Stimulated activated CD8-positive, alpha-beta memory T cell treated with anti-CD3 and anti-CD28 coated beads, Interleukin-7, amount 100 ng/mL, for 1 hour (primary cell): ENCODE measurements at regions not wholly inside any gene's neighbourhood (a gene's known extent, or its start where the extent isn't known, plus 50 kb on each side); places are given as distances from the start of the nearest gene placed in this dataset.
"Not testable (repeated sequence)": the region's sequence is repeated elsewhere in the genome, so short reads cannot be mapped to it uniquely, and the experiment has no call there.

Experiments used
- DNase-seq, 2 donors: peaks; one replicate each; pipeline ENCODE4 v3.0.0-alpha.2; 2020; ENCODE audit warnings: low read depth in 2 of 2

DNA sequence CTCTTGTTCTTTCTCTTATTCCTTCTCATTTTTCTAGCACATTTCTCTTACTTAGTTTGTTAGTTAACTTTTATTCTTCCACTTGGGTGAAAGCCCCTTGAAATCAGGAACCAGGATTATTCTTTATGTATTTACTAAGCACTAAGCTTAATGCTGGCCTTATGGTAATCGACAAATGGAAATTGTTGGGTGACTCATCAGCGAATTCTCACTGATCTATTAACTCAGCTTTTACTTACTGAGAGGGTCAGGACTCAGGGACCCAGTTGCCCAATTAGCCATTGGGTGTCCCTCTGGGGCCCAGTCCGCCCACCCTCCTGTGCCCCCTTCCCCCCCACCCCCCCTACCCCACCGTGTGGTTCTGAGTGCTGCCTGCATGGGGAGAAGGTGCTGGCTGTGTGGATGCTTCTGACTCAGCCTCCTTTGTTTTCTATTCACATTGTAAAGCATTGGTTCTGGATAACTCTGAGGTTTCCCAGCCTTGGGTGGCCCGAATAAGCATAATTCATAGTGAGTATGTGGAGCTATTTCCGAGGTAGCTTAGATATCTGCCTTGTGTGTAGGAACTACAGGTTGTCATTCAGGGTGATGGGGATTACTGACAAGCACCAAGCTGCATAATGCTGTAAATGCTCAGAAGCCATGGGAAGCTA lies 240.9 kb downstream of the FGF9 start:
- no peak for DNase-seq

DNA sequence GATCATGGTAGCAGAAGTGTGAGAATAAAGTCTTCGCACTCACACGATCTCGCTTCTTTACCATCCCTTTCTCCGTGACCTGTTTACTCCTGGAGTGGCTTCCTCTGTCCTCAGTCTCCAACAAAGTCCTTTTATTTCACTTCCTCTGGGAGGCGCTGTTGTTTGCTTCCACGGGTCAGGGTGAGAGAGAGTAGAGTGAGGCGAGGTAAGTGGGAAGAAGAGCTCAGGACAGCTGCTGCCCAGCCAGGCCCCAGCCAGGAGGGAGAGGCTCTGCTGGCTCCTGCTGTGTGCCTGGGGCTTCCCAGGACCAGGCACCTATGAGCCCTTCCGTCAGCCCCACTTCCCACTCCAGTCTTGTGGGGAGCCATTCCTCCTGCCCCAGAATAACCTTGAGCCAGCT lies 242.1 kb downstream of the FGF9 start:
- DNase-seq: no peak

GRCh38 chr13:21917086-21918015 lies 246.5 kb downstream of the FGF9 start:
- DNase-seq: no peak

DNA sequence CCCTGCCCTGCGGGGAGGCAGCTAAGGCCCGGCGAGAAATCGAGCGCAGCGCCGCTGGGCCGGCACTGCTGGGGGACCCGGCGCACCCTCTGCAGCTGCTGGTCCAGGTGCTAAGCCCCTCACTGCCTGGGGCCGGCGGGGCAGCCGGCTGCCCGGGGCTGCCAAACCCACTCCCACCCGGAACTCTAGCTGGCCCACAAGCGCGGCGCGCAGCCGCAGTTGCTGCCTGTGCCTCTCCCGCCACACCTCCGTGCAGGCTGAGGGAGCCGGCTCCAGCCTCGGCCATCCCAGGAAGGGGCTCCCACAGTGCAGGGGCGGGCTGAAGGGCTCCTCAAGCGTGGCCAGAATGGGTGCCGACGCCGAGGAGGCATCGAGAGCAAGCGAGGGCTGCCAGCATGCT lies 249.9 kb downstream of the FGF9 start:
- DNase-seq: not testable (repeated sequence)

DNA sequence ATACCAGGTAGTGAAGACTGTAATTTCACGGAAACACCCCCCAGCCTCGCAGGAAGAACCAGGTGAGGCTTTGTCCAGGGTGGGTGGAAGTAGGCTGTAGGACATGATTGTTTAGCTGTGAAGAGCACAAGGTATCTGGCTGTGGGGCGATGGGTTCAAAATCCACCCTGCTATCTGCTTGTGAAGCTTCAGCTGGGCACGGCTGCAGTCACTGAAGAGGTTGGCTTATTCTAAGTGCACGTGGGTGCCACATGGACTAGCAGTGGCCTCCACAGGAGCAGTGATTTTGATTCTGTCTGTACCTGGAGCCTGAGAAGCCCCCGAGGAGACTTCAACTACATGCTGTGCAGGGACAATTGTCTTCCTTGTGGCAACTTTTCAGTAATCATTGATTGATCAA lies 254.1 kb downstream of the FGF9 start:
- no peak for DNase-seq

- DNase-seq: no peak
Measured at GRCh38 chr13:21925720-21926119, 254.8 kb downstream of the FGF9 start.

GRCh38 chr13:21929400-21929799 lies 258.5 kb downstream of the FGF9 start:
- no peak for DNase-seq

DNA sequence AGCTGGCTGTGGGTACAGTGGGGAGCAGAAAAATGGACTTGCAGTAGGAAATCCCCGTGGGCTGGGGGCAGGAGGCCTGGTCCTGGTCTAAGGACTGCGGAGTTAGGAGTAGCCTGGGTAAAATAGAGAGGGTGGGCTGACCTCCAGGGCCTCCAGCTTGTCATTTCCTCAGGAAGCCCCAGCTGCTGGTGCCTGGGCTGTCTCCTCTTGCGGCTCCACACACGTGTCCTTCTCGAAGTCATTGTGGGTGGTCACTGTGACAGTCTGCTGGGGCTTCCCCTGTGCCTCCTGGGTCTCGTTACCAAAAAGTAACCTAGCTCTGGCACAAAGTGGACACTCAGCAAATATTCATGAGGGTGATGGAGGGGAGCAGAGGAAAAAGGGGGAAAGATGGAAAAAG lies 259.7 kb downstream of the FGF9 start:
- DNase-seq: no peak

DNA sequence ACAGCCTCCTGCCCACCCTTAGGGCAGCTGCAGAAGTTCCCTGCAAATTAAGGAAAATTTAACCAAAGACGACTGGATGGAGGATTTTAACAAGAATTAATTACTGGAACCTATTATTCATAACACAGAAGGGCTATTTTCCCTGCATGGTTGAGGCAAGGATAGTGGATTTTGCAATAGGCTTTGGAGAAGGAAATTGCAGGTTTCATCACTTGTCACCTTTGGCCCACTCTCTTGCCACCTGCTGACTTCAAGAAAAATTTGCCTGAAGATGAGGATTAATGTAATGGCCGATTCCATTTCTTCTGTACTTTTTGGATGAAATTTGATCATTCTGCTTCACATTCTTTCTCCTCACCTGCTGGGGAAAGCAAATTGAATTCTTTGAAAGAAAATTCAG lies 261.7 kb downstream of the FGF9 start:
- DNase-seq: no peak

DNA sequence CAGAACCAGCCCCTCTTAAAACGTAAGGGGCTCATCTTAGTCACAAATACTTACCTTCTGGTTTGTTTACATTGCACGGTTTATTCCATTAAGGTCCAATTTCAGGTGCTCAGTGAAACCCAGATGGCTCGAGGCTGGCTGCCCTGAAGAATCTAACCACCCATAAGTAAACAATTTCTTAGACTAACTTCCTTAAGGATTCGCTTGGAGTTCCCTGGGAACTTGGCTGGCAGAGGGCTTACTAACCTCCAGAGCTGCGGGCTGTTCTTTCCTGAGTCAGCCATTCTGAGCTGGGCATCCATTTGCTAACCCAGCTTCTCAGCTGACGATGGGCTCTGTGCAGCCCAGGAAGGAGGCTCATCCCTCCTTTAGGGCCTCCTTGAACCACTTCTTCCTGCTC lies 262.1 kb downstream of the FGF9 start:
- DNase-seq: no peak

- no peak for DNase-seq
Measured at GRCh38 chr13:21934284-21934683, 263.4 kb downstream of the FGF9 start.

DNA sequence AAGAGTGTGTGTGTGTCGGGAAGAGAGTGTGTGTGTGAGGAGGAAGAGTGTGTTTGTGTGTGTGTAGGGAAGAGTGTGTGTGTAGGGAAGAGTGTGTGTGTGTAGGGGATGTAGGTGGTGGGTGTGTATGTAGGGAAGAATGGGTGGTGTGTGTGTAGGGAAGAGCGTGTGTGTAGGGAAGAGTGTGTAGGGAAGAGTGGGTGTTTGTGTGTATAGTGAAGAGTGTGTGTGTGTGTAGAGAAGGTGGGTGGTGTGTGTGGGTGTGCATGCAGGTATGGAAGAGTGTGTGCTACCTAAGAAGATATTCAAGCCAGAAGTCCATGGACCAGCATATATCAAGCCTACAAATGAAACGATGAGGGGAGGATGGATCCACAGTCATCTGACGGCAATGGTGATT lies 265.8 kb downstream of the FGF9 start:
- no peak for DNase-seq

DNA sequence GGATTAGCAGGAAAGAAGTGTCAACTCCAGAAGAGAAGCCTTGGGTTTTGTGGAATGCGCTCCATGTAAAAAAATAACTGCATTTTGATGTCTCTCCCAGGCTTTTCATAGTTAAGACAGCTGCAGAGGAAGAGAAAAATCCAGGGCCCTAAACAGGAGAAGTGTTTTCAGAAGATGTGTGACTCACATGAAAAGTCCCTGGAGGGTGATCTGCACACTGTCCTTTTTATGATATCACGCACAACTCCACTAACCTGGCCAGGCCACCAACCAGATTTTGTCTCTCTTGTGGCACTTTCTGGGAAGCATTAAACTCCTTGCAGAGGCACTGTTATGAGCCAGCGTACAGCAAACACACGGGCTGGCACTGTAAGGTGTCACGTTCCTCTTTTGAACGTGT lies 267.3 kb downstream of the FGF9 start:
- no peak for DNase-seq

DNA sequence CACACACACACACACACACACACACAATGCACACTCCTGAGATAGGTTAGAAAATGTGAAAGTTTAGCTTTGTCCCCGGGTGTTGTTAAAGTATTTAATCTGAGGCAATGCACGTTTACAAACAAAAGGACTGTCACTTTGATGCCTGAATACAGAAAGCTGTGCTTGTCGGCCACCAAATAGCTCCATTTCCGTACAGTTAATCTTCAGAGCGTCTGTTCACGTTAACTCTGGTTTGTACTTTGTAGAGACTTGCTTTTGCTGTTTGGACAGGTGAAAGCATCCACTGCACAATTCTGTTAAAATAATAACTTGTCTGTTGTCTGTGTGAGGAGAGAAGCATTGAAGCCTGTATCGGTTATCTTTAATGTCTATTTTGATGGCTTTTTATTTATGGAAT lies 267.8 kb downstream of the FGF9 start:
- no peak for DNase-seq

GRCh38 chr13:21942061-21942460 lies 271.2 kb downstream of the FGF9 start:
- DNase-seq: no peak

DNA sequence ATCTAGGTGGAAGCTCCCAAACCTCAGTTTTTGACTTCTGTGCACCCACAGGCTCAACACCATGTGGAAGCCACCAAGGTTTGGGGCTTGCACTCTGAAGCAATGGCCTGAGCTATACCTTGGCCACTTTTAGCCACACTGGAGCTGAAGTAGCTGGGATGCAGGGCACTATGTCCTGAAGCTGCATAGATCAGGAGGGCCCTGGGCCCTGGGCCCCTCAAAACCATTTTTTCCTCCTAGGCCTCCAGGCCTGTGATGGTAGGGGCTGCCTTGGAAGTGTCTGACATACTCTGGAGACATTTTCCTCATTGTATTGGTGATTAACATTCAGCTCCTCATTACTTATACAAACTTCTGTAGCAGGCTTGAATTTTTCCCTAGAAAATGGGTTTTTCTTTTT lies 273.7 kb downstream of the FGF9 start:
- no peak for DNase-seq

DNA sequence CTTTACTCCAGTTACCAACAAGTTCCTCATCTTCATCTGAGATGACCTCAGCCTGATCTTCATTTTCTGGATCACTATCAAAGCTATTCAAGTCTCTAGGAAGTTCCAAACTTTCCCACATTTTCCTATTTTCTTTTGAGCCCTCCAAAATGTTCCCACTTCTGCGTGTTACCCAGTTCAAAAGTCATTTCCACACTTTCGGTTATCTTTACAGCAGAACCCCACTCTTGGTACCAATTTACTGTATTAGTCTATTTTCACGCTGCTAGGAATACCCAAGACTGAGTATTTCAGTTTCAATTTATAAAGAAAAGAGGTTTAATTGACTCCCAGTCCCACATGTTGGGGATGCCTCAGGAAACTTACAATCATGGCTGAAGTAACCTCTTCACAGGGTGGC lies 274.3 kb downstream of the FGF9 start:
- no peak for DNase-seq

DNA sequence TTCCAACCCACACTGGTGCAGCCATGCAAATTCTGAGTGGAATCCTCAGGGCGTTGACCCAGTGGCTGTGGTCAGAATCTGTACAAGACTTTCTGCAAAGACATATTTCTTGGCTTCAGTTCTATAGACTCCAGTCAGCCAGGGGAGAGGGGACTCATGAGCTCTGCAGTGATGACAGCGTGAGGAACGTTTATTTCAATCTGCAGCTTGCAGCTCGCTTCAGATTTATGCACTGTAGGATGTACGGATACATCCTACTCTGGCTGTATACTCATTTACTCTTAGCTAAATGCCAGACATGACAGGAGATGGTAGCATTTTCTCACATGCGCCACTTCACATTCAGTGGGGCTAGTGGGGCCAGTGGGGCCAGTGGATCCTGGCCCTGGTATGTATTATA lies 276.1 kb downstream of the FGF9 start:
- no peak for DNase-seq

GRCh38 chr13:21948769-21949474 lies 278.0 kb downstream of the FGF9 start:
- no peak for DNase-seq

GRCh38 chr13:21949818-21950429 lies 279.1 kb downstream of the FGF9 start:
- DNase-seq: no peak

DNA sequence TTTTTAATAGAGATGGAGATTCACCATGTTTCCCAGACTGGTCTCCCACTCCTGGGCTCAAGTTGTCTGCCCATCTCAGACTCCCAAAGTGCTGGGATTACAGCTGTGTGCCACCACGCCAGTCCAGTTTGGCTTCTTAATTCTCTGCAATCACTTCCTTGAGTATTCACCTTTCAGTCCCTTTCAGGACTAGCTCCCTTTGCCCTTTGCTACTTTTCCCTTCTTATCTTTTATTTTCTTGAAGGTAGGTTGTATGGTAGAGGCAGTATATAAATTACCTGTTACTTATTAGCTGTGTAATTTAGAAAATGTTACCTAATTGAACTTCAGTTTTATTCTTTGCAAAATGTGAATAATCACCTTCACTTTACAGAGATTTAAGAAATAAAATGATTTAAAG lies 285.8 kb downstream of the FGF9 start:
- no peak for DNase-seq

DNA sequence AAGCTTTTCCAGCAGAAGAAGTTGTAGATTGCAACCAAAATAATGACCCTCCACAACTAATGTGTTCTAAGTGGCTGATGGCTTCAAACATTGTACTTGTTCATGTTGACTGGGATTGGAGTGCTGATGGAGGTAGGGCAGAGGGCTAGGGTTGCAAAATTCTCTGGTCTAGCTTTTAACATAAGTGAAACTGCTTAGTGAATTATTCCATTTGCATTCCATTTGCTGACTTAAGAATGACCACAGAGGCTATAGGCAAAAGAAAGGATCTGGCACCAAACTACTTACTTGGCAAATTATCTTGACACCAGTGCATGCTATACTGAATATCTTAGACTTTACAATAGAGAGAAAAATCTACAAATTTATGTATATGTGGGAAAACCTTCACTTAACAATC lies 287.0 kb downstream of the FGF9 start:
- DNase-seq: no peak
